IPS-NIHi7 (cell line): ENCODE measurements at regions not wholly inside any gene's neighbourhood (a gene's known extent, or its start where the extent isn't known, plus 50 kb on each side); places are given as distances from the start of the nearest gene placed in this dataset.

Experiments used
- DNase-seq: peaks from one replicate; pipeline ENCODE4 v3.0.0; 2012; ENCODE audit warnings: mixed read lengths; ENCODE audit errors: extremely low spot score

DNA sequence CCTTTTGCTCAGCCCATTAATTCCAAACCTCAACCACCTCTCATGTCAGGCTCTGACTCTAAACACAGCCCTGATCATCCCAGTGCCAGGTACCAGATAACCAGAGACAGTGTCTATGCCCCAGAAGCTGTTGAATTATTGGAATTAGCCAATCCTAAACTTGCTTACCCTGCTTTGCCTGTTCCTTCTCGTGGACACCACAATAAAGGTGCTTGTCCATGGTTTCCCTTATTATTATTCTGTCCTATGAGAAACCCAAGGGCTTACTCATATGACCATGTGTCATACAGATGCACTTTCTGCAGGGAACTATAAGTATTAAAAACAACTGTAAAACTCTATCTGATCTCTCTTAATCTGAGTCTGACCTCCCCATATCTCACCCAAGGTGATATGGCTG is 2193.8 kb upstream of the PIK3C3 start:
- DNase-seq, result no peak

DNA sequence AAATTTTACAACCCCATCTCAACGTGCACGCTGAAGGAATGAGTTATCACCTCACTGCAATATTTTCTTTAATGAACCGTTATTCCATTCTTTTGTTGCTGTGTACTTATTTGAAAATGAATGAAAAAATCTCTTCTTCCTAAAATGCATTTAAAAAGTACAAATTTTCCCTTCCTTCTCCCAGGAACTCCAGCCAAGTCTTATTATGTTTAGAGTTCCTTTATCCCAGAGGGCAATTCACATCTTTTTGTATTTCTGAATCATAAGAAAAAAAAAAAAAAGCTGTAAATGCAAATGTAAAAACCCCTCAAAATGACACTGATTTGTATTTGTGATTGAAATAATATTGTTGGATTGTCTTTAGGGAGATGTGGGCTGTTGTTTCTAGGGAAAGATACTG is 2194.3 kb upstream of the CELF4 start:
- DNase-seq, result no peak

DNA sequence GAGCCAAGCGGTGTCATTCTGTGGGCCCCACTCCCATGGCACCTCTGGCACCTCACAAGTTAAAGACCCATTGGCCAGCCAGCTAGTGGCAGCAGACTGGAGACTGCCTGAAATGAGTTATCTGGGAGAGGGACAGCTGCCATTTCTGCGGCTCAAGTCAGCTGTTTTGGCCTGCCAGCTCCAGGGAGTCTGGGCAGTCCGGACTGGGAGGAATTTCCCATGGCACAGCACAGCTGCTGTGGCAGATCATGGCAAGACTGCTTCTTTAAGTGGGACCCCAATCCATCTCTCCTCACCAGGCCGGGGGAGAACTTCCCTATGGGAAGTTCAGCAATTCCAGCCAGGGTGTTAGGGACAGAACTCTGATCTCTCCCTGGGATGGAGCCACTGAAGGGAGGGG is 2187.6 kb upstream of the CELF4 start:
- DNase-seq, result no peak

DNA sequence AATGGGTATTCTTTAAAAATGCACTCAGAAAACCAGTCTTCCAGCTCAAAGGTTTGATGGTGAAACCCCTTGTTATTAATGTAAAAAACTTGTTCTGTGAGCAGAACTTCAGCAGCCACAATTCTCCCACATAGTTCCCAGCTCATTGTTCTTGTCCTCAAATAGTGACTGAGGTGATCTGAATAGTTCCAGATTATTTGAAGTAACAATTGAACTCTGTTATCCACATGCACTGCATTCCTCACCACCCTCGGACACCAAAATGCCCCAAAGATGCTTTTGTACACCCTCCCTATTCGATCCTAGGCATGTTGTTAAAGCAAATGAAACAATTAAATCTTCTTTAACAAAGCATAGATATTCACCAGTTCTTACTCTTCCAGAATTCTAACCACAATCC is 2186.8 kb upstream of the CELF4 start:
- no peak for DNase-seq

DNA sequence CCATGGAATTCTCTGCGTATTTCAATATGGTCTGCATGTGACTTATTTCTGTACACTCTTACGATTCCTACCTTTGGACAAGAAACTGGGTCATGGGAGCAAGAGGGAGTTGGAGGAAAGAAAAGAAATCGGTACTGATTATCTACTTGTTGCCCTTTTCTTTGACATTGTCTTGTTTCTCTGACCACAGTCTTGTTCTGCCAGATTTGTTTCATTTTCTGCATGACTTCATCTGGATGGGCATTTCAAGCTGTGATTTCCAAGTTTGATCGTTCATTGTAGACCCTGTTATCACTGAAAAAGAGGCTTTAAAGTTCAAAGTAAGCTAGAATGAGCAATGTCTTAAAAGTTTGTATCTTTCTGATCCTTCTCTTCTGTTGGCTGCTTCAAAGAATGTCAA is 2186.3 kb upstream of the CELF4 start:
- no peak for DNase-seq

DNA sequence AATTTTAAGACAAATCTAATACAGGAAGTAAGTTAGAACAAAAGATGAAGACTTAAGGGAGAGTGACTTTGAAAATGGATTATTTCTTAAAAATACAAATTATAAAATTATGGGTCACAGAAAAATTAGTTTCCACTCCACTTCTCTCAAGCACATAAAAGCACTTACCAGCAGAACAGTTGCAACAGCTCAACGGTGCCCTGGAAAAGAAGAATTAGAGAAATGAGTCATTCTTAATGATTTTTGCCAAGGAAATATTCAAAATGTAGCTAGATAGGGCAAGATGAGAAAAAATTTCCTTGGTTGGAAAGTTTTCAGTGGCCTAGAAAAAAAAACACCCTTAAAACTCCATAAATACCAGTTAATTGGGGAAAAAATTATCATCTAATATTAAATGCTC is 2185.6 kb upstream of the CELF4 start:
- DNase-seq, result no peak

DNA sequence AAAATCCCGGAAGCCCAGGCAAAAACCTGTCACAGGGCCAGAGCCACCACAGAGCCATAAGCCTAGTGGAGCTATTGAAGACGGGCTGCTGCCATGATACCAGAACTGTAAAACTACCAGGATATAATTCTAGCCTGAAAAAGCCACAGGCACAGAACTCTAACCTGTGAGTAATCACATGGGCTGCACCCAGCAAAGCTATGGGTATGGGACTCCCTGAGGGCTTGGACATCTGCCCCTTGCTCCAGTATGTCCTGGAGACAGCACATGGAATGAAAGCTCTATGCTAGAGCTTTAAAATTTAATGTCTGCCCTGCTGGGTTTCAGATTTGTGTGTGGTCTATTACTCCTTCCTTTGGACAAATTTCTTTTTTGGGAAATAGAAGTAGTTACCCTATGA is 2183.6 kb upstream of the CELF4 start:
- no peak for DNase-seq

DNA sequence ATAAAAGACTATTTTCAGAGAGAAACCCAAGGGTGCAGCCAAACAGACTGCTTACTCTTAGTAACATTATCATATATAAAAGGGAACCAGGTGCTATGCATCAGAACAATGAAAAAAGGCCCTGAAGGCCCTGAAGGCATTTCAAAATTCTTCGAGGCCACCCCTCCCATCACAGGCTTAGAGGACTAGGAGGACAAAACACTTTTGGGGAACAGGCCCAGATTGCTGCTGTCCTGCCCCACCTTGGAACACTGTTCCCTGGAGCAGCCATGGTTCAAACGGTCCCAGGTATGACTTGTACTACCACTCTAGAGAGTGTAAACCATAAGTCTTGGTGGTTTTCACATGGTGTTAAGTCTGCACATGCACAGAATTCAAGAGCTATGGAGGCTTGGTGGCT is 2183.1 kb upstream of the CELF4 start:
- no peak for DNase-seq

DNA sequence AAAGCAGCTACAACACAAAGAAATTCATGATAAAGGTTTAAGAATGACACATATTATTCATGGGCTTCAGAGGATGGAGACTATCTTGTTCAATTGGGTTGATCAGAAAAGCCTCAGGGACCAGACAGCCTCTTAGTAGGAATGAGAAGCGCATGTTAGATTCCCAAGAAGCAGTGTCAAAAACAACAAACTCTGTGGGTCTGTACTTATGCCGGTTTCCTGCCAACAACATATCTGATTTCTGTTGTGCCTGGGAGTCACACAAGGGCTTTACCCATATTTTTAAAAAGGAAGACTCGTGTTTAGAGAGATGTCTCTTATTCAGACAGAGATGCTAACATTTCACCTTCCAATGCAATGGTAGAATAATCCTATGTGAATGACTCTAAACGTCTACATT is 2180.6 kb upstream of the CELF4 start:
- DNase-seq, result no peak

DNA sequence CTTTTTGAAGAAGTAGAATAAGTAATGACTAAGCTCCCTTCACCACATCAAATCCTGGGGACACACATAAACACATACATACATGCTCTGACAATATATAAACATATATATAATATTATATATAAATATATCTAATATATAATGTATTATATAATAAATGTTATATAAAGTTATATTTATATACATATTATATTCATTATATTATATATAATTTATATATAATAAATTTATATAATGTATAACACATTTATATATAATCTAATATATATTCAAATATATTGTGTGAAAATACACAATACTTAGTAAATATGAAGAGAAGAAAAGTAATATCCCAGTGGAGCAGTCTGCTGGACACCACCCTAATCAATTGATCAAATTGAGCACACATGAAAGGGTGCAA is 2177.9 kb upstream of the CELF4 start:
- DNase-seq, result no peak

DNA sequence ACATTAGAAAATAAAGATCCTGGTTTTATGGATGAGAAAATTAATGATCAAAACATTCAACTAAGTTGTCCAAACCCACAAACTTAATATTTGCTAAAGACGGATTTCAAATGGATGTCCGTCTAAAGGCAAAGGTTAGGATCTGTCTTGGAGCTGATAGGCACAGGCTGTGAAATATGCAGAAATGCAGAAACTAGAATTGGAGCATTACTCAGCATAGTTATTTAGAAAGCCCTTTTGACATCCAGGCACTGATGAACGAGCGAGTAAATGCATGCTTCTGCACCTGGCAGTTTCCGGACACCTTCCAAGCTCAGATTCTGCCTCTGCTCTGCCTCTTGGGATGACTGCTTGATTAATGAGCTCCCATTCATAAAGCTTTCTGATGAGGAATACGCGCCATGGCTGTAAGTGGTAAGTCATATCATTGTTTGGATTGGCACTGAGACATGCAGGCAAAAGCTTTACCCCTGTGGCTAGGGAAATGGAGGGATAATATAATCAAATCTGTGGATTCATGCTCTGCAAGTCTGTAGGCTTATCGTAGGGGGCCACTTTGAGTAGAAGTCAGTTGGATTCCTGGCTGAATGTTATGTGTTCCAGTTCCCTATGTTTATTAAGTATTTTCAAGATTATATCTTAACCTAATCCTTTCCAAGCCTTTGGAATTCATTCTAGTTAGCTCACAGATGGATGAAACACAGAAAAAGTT is 2176.3 kb upstream of the CELF4 start:
- DNase-seq, result no peak

DNA sequence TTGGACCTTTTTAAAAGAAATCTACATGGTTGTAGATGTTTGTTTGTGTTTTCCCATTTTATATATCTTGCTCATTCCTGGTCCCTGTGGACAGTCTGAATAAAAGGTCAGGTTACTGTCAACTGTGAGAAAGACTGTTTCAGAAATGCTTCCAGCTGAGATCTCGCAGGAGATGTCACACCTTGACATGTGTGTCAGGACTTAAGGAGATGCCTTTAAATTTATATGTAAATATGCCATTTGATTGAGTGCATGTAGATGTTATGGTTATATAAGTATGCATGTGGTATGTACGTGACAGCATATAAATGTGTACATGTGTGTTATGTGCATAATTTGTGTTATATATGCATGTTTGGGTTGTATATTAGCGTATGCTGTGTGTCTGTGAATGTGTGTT is 2172.3 kb upstream of the CELF4 start:
- no peak for DNase-seq

DNA sequence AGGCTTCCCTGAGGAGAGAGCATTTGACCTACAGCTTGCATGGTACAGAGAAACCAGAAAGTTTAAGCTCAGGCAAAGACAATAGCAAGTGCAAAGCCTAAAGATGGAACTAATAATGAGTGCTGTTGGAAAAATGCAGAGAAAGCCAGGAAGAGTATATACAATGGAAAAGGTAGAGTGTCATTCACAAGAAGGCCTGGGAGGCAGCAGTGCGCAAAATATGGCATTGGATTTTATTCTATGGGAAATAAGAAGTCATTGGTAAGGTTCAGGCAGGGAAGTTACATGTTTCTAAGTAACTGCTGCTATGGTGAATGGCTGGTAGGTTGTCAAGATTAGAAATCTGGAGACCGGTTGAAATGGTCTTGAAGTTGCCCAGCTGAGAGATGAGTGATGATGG is 2167.3 kb upstream of the CELF4 start:
- no peak for DNase-seq

DNA sequence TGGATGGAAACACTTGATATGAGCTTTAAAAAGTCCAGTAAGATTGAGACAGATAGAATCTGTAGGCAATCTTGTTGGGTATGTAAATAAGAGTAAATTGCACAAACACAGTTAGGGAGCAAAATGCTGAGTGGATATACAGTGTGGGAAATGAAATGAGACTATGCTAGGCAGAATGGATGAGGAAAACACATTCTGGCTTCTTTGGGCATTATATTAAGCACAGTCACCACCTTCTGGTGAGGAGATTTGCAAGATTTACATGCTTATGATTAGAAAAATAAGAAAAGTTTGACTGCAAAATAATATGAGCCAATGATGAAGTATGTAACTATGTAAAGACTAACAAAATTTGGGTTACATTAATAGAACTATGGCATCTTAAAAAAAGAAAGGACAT is 2165.0 kb upstream of the CELF4 start:
- no peak for DNase-seq

DNA sequence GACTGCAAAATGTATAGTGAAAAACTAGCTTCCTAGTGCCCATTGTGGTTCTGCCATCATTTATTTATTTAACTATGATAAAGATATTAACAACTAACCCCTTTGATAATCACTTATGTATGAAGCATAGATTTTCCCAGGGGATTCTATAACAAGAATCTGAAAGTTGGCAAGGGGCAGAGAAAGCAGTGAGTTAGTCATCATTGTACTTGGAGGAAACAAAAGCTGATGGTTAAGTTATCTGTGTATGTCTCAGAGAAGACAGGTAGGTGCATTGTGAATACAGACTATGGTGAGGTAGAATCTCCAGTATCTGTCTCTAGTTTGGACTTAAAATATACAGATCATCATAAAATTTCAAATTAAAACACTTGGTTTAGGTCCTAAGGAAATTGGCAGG is 2159.1 kb upstream of the CELF4 start:
- DNase-seq, result no peak

DNA sequence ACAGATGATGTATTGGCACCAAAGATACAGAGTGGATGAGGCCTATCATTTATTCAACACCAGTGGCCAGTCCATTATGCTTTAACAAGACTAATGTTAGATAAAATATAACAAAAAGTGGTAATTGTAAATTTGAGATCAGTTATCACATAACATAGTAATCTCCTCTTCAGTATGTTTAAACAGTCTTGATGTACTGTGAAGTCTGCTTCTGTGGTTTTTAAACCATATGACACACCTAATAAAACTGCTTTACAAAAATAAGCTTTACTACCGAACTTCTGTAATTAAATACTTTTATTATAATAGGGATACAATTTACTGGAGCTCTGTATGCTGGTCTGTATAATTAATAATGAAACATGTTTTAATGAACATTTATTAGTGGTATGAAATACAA is 2156.1 kb upstream of the CELF4 start:
- no peak for DNase-seq

DNA sequence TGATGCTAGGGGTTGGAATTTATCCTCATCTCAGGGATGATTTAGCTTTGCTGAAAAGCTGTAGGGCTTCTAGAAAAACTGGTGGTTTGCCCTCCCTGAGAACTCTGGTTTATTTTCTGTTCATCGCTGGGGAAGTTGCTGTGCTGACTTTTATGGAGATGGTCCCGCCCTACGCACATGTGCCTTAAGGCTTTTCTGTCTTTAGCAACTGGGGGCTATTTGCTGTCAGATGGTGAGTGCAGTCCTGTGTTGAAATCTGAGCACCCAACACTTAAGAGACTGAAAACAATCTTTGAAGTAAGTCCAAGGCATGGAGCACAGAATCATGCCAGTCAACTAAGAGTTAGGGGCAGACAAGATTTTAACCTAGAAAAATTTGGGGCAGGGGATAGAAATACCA is 2148.4 kb upstream of the CELF4 start:
- DNase-seq, result no peak

DNA sequence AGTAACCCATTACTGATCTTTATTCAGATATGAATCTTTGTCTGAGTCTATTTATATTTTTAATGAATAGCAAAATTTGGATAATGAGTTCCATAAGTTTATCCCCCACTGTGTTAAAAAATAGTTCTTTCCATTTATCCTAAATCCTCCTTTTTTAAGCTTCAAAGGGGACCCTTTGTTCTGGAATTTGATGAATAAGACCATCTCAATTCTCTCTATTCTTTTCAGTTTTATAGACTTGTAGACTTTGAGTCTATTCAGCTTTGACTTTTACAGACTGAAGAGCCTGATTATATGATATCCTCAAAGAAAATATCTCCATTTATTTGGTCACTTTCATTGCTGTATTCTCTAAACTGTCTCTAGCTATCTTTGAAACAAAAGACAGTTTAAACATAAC is 2146.1 kb upstream of the CELF4 start:
- no peak for DNase-seq

DNA sequence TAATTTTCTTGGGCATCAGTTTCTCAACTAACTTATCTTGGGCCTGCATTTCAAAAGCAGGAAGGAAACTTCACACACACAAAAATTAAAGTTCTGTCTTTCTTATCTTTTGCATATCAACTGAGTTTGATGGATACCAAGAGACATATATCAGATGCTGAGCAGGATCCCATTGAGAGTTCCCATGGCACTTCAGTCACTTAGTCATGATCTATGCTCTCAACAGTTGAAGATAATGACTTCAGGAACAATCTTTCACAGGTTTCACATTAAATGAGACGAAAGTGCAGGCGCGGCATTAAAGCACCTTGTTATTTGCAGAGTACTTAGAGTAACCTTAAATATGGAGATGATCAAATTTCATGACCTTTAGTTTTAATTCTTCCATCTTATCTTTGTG is 2139.8 kb upstream of the CELF4 start:
- DNase-seq, result no peak

DNA sequence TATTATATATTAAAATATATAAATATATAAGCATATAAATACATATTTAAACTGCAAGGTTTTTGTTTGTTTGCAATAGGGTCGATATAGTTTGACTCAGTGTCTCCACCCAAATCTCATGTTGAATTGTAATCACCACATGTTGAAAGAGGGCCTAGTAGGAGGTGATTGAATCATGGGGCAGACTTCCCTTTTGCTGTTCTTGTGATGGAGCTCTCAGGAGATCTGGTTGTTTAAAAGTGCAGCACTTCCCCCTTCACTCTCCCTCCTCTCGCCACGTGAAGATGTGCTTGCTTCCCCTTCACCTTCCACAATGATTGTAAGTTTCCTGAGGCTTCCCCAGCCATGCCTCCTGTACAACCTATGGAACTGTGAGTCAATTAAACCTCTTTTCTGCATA is 2137.3 kb upstream of the CELF4 start:
- DNase-seq, result no peak

DNA sequence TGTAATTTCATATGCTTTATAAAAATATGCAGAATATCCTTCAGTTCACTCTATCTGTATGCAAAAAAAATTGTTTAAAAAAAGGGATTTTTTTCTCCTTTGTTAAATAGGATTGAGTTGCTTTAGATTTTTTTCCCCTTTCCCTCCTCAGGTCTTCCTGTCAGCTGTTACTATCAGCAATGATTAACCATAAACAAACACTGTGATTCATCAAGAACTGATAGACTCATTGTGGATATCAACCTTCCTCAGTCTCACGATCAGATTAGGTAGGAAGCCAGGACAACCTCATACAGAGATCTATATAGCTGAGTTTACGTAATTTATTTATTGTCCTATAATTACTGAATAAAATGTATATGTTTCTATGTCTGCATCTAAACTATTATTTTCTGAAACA is 2136.2 kb upstream of the CELF4 start:
- no peak for DNase-seq

DNA sequence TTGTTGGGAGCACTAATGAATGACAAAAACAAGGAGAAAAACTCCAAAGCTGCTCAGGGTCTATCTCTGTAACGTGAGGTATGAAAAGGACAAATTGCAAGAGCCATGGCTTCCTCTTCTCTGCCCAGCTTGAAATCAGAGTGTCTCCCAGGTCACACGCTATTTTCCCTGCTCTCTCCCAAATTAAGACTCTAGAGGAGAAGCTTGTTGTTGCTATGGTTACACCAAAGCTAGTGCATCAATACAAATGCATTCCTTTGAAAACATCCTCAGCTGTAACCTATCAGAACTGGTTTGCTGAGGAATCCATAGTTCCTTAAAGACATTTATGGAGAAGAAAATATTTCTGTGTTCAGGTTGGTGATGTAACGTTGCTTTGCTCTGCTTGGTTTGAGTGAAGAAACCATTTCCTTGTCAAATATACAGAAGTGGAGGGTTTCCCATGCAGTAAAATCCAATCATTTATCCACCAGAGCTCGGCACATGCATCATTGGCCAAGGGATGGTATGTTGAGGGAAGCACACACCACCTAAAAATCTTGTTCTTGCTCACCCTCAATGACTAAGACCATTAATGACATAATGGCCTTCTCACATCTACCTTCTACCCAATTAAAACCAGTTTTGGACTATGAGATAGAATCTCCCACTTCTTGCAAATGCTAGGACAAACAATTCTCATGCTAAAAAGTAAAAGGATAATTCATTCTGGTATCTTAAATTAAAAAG is 2135.6 kb upstream of the CELF4 start:
- no peak for DNase-seq

DNA sequence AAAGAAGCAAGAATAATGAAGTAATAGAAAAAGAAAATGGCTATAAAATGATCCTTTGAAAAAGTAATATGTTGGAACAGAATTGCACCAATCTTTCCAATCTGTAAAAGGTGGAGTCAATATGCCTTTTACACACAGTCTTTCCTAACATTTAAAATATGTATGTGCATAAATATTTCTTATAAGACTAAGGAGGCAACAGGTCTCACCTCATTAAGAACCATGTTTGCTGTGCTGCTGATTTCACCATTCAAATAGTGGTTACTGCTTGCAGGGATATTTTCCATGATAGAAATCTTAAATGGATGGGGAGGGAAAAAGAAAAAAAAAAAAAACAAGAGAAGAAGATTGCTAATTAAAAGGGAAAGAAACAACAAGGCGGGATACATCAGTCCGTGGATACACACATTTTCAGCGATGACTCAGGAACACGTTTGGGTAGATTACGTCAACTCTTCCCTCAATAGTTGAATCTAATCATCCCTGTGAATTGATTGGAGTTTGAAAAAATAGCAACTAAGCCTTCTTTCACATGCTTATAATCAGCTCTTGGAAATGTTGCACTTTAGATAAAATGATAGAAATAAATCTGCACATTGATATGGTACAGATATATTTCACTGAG is 2133.9 kb upstream of the CELF4 start:
- DNase-seq, result no peak
